DOHH2 (cell line): ENCODE measurements at regions not wholly inside any gene's neighbourhood (a gene's known extent, or its start where the extent isn't known, plus 50 kb on each side); places are given as distances from the start of the nearest gene placed in this dataset.

Experiments
- H3F3A ChIP-seq: fragments of 200-600 bp; sonication (generic), shearing (Covaris generic); 2 replicates; pipeline ENCODE4 v1.6.0; 2016; ENCODE audit warnings: antibody characterized with exemption, mild to moderate bottlenecking; ENCODE audit not compliant: control insufficient read depth, insufficient read depth
- H3K27ac ChIP-seq: fragments of 200-600 bp; sonication (generic); 2 replicates; pipeline ENCODE4 v1.5.1; 2014; ENCODE audit warnings: low read depth, mild to moderate bottlenecking, low read length, moderate library complexity
- H3K27me3 ChIP-seq: fragments of 200-600 bp; sonication (generic); 2 replicates; pipeline ENCODE4 v1.6.1; 2014; ENCODE audit warnings: mild to moderate bottlenecking, low read length, mixed read lengths; ENCODE audit not compliant: control insufficient read depth
- H3K36me3 ChIP-seq: fragments of 200-600 bp; sonication (generic); 2 replicates; pipeline ENCODE4 v1.6.1; 2014; ENCODE audit warnings: mild to moderate bottlenecking, low read length, moderate library complexity, mixed read lengths; ENCODE audit not compliant: control insufficient read depth
- H3K4me1 ChIP-seq: fragments of 200-600 bp; sonication (generic); 2 replicates; pipeline ENCODE4 v1.6.1; 2014; ENCODE audit warnings: mild to moderate bottlenecking, low read length, mixed read lengths; ENCODE audit not compliant: control insufficient read depth
- H3K4me2 ChIP-seq: fragments of 200-600 bp; sonication (generic); 2 replicates; pipeline ENCODE4 v1.6.0; 2014; ENCODE audit warnings: mild to moderate bottlenecking, low read length, moderate library complexity
- H3K4me3 ChIP-seq: fragments of 200-600 bp; sonication (generic); 2 replicates; pipeline ENCODE4 v1.5.1; 2014; ENCODE audit warnings: mild to moderate bottlenecking, low read length, mixed read lengths
- H3K79me2 ChIP-seq: fragments of 200-600 bp; sonication (generic); 2 replicates; pipeline ENCODE4 v1.6.1; 2014; ENCODE audit warnings: mild to moderate bottlenecking, low read length, mixed read lengths; ENCODE audit not compliant: control insufficient read depth
- H3K9me2 ChIP-seq: fragments of 200-600 bp; sonication (generic); replicated peaks from 2 replicates; pipeline ENCODE4 v1.6.1; 2014; ENCODE audit warnings: mild to moderate bottlenecking, low read length, mixed read lengths; ENCODE audit not compliant: control insufficient read depth
- H3K9me3 ChIP-seq: fragments of 200-600 bp; sonication (generic); 2 replicates; pipeline ENCODE4 v1.6.1; 2014; ENCODE audit warnings: antibody characterized with exemption, low read length, mixed read lengths; ENCODE audit not compliant: control insufficient read depth, insufficient read depth
- H4K20me1 ChIP-seq: fragments of 200-600 bp; sonication (generic); 2 replicates; pipeline ENCODE4 v1.6.0; 2014; ENCODE audit warnings: low read depth, mild to moderate bottlenecking, antibody characterized with exemption, low read length, moderate library complexity; ENCODE audit not compliant: control insufficient read depth, insufficient read depth
- CTCF ChIP-seq: fragments of 200-600 bp; sonication (generic); IDR thresholded peaks from one replicate; pipeline ENCODE4 v1.5.1; 2014; ENCODE audit warnings: antibody characterized with exemption, mild to moderate bottlenecking, low read depth, low read length; ENCODE audit not compliant: poor library complexity, severe bottlenecking
- EZH2phosphoT487 ChIP-seq: fragments of 200-600 bp; sonication (generic); IDR thresholded peaks from 2 replicates; pipeline ENCODE4 v1.6.1; 2017; ENCODE audit warnings: borderline replicate concordance, mild to moderate bottlenecking, antibody characterized with exemption, low read length, moderate library complexity, mixed read lengths

GRCh38 chr1:68826836-68827235, 330.0 kb upstream of the DEPDC1 start:
- Histone ChIP-seq H3F3A (no peaks in the 10 kb centered on the region), H4K20me1 (no peaks in the 10 kb centered on the region), H3K4me3 (no peak overlapping the region), H3K27me3 (no peaks in the 10 kb centered on the region), H3K9me2 (no peaks in the 10 kb centered on the region), H3K4me2 (no peak overlapping the region), H3K27ac (no peak overlapping the region), H3K79me2 (no peaks in the 10 kb centered on the region), H3K9me3 (no peaks in the 10 kb centered on the region), H3K4me1 (no peaks in the 10 kb centered on the region), H3K36me3 (no peaks in the 10 kb centered on the region)
- TF ChIP-seq CTCF (no peak), EZH2phosphoT487 (no peak)

- Histone ChIP-seq H3K4me2 (no peak overlapping the region), H3K27ac (no peak overlapping the region)
Measured at GRCh38 chr1:68827261-68827660, 330.4 kb upstream of the DEPDC1 start.

GRCh38 chr1:68828013-68828412, 331.1 kb upstream of the DEPDC1 start:
- Histone ChIP-seq H3K27me3 (no peaks in the 10 kb centered on the region), H3K4me2 (no peak overlapping the region), H4K20me1 (no peaks in the 10 kb centered on the region), H3K9me2 (no peaks in the 10 kb centered on the region), H3K36me3 (no peaks in the 10 kb centered on the region), H3K79me2 (no peaks in the 10 kb centered on the region), H3K4me1 (no peaks in the 10 kb centered on the region), H3K27ac (no peak overlapping the region), H3K9me3 (no peaks in the 10 kb centered on the region), H3F3A (no peaks in the 10 kb centered on the region), H3K4me3 (no peak overlapping the region)
- TF ChIP-seq CTCF (no peak), EZH2phosphoT487 (no peak)

More at GRCh38 chr1:68827261-68827660, 330.4 kb upstream of the DEPDC1 start:
- Histone ChIP-seq H4K20me1 (no peaks in the 10 kb centered on the region), H3K36me3 (no peaks in the 10 kb centered on the region), H3K9me3 (no peaks in the 10 kb centered on the region), H3K79me2 (no peaks in the 10 kb centered on the region), H3K27me3 (no peaks in the 10 kb centered on the region), H3K4me3 (no peak overlapping the region), H3K4me1 (no peaks in the 10 kb centered on the region), H3K9me2 (no peaks in the 10 kb centered on the region), H3F3A (no peaks in the 10 kb centered on the region)
- TF ChIP-seq EZH2phosphoT487, result no peak
- no peak for TF ChIP-seq CTCF

GRCh38 chr1:68831281-68831680, 334.4 kb upstream of the DEPDC1 start:
- H3K9me2 ChIP-seq, result no peaks in the 10 kb centered on the region
- no peaks in the 10 kb centered on the region for H3K4me1 ChIP-seq
- H3K27me3 ChIP-seq, result no peaks in the 10 kb centered on the region
- H3K4me2 ChIP-seq, result no peak overlapping the region
- H3K36me3 ChIP-seq, result no peaks in the 10 kb centered on the region
- H3K4me3 ChIP-seq, result no peak overlapping the region
- no peaks in the 10 kb centered on the region for H3K9me3 ChIP-seq
- no peaks in the 10 kb centered on the region for H3F3A ChIP-seq
- no peak overlapping the region for H3K27ac ChIP-seq
- no peak for TF ChIP-seq EZH2phosphoT487
- TF ChIP-seq CTCF, result no peak
- no peaks in the 10 kb centered on the region for H3K79me2 ChIP-seq
- no peaks in the 10 kb centered on the region for H4K20me1 ChIP-seq
